VCaP (cell line): ENCODE measurements at regions not wholly inside any gene's neighbourhood (a gene's known extent, or its start where the extent isn't known, plus 50 kb on each side); places are given as distances from the start of the nearest gene placed in this dataset.

Source experiments
- H3K27ac ChIP-seq: fragments of 450-650 bp; 2 replicates; pipeline ENCODE4 v1.5.1; 2017
- TF ChIP-seq, protein P1 (sequence below): fragments of 450-650 bp; conservative IDR thresholded peaks from 2 replicates; pipeline ENCODE4 v1.5.1; 2017; ENCODE audit warnings: mild to moderate bottlenecking, moderate library complexity

DNA sequence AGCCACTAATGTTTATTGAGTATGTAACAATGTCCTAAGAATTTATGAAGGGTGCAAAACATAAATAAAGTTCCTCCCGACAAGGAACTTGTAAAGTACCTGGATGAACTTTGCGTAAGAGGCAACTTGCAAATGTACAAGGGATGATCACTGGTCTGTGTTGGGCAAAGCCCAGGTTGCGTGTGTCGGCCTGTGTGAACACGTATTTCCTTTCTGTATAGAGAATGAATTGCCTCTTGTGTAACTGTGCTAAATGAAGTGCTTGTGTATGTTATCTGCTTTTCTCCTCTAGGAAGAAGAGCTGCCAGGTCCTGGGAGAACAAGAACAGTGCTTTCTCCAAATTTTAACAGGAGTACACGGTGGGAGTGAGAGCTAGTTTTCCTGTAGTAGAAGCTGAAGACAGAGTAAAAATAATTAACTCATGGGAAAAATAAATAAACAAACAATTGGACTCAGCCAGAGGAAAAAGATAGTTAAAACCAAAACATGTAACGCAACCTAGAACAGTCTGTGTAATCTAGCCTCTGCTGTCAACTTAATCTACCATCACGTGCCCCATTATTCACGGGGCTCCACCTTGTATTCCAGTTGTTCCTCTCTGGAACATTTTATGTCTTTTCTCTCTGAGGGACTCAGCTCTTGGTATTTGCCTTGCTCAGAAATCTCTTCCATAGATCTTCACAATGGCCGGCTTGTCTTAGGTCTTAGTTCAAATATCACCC lies 83.7 kb upstream of the RASGRP1 start:
- TF ChIP-seq, protein P1, sequence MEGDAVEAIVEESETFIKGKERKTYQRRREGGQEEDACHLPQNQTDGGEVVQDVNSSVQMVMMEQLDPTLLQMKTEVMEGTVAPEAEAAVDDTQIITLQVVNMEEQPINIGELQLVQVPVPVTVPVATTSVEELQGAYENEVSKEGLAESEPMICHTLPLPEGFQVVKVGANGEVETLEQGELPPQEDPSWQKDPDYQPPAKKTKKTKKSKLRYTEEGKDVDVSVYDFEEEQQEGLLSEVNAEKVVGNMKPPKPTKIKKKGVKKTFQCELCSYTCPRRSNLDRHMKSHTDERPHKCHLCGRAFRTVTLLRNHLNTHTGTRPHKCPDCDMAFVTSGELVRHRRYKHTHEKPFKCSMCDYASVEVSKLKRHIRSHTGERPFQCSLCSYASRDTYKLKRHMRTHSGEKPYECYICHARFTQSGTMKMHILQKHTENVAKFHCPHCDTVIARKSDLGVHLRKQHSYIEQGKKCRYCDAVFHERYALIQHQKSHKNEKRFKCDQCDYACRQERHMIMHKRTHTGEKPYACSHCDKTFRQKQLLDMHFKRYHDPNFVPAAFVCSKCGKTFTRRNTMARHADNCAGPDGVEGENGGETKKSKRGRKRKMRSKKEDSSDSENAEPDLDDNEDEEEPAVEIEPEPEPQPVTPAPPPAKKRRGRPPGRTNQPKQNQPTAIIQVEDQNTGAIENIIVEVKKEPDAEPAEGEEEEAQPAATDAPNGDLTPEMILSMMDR, result no peak; the same call in 1 of the 2 replicates
- H3K27ac ChIP-seq, result no peak overlapping the region

DNA sequence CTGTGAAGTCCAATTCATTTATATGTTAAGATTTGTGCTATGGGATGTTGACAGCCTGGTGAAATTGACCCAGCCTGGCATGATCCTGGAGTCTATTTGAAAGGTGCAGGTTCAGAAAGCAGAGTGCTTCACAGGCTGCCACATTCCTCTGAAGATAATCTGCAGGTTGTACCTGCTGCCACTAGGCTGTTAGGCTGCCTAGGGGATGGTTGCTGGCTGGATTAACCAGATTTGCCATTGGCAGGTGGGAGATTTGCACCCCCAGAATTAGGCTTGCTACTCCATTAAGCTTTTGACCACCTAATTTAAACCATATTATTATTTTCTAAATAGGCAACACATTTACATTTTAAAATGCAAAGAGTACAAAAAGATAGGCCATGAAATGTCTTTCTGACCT lies 85.8 kb upstream of the RASGRP1 start:
- TF ChIP-seq, protein P1, result no peak

DNA sequence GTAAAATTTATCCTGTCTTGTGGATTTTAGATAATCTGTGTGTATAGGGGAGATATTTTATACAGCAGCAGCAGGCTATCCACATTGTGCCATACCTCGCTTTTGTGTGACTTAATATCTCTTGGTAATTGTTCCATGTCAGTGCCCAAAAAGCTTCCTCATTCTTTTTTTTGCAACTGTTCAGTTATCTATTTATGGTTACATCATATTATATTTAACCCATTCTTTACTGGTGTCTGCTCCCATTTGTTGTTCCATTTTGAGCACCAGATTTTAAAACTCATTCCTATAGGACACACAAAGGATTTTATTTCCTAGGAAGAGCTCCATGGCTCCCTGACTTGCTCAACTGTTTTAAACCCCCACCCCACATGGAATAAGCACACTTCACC lies 86.3 kb upstream of the RASGRP1 start:
- H3K27ac ChIP-seq, result no peak overlapping the region
- TF ChIP-seq, protein P1, result no peak

More for the DNA sequence above, 85.8 kb upstream of the RASGRP1 start:
- H3K27ac ChIP-seq, result no peak overlapping the region

DNA sequence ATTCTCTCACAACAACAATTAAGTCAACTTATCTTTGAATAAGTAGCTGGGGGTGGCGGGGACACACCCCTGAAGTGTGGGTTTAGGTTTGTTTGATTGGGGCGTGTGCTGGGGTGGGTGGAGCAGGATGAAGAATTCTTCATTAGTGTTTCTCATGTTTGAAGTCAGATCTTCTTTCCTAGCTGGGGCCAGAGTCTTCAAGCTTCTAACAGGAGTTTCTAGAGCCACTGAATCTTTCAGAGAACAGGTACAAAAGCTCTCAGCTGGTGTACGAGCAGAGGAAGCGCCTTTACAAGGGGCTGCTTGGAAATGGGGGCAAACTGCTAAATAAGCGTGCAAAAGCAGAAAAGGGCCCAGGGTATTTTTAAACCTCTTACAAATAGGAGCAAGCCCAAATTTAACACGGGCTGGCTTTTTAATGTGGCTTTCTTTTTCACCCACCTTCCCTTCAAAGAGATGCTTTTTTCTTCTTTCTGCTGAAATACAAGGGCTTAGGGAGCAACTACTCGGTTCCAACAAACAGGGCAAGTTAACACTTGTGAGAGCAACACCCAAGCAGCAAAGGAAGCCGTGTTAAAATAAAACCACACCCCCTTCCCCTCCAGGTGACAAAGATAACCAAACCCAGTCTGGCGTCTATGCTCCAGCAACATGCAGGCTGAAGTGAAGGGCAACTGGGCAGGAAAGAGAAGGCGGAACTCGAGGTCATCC lies 86.9 kb upstream of the RASGRP1 start:
- H3K27ac ChIP-seq, result no peak overlapping the region
- TF ChIP-seq, protein P1, result no peak

DNA sequence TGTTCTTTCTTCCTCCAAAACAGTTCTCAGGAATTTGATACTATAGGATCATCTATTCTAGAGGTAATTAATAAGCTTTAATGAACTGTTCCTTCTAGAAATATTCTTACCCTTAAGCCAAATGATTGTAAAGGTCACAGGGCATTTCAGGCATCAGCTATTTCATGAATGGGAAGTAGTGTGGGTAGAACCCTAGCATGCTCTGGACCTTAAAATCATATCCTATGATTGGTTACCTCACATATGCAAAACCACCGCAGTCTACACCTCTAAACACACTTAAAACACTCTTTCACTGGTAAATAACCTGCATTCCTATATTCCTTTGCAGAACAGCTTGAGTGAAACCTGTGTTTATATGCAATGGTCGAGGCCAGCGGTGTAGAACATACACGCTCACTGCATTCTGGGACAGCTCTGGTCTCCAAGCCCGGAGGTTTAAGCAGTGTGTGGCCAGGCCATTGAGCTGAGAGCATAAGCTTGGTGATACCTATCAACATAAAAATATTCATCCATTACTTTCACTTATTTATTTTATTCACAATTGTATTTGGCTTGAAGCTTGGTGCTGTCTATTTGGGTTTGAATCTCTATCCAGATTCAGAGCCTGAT lies 87.7 kb upstream of the RASGRP1 start:
- no peak overlapping the region for H3K27ac ChIP-seq
- TF ChIP-seq, protein P1, result no peak

DNA sequence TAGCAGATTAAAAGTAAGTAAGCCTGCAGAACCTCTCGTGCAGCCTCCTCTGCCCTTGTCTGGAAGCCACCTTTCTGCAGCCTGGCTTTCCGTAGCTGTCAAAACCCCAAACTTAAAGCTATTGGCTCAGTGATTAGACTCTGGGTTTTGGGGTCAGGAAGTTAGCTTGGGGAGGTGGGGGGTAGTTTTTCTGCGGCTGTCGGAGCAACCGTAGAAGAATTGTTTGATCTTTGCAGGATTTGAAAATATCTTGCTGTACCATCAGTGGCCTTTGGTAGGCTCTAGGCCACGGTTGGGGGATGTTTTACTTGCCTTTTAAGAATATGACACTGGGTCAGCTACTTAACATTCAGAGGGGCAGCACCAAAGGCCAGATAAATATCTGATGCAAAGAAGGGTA lies 88.4 kb upstream of the RASGRP1 start:
- TF ChIP-seq, protein P1, result no peak
- H3K27ac ChIP-seq, result no peak overlapping the region

DNA sequence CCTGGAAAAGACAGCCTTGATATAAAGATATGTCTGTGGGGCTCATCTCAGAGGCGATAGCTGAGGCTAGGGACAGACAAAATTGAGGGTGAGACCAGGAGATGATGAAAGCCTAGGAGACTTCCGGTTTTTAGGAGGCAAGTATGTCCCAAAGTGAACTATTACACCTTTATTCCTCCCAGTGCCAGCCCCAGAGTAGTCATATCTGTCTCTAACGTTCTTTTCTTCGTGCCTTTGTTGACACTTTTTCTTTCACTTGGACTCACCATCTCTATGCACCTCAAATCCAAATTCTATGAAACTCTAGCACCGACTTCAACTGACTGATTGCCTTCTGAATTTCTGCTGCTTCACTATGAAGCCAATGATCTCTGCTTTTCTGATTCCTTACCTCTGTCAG lies 93.8 kb upstream of the RASGRP1 start:
- TF ChIP-seq, protein P1, result no peak
- no peak overlapping the region for H3K27ac ChIP-seq
